H9 (cell line): ENCODE measurements at regions not wholly inside any gene's neighbourhood (a gene's known extent, or its start where the extent isn't known, plus 50 kb on each side); places are given as distances from the start of the nearest gene placed in this dataset.

Experiments
- DNase-seq: peaks from one replicate; pipeline ENCODE4 v3.0.0-alpha.2; 2017
- H2AFZ ChIP-seq: one replicate; pipeline ENCODE4 v1.6.1; 2013; ENCODE audit warnings: mild to moderate bottlenecking, low read length, control low read depth, moderate library complexity
- H2AK5ac ChIP-seq: 2 replicates; pipeline ENCODE4 v1.6.1; 2013; ENCODE audit warnings: low read length, control low read depth, mixed read lengths; ENCODE audit not compliant: insufficient read length
- H2BK120ac ChIP-seq: one replicate; pipeline ENCODE4 v1.6.1; 2013; ENCODE audit warnings: low read depth, mild to moderate bottlenecking, low read length, control low read depth, inconsistent platforms; ENCODE audit not compliant: poor library complexity, severe bottlenecking
- H2BK12ac ChIP-seq: 2 replicates; pipeline ENCODE4 v1.6.1; 2013; ENCODE audit warnings: low read length, control low read depth, mixed read lengths, low read depth; ENCODE audit not compliant: insufficient read length
- H2BK15ac ChIP-seq: 2 replicates; pipeline ENCODE4 v1.6.1; 2013; ENCODE audit warnings: low read depth, low read length, control low read depth
- H2BK20ac ChIP-seq: one replicate; pipeline ENCODE4 v1.6.1; 2013; ENCODE audit warnings: low read depth, mild to moderate bottlenecking, low read length, control low read depth, inconsistent platforms; ENCODE audit not compliant: poor library complexity, severe bottlenecking
- H2BK5ac ChIP-seq: 2 replicates; pipeline ENCODE4 v1.6.1; 2013; ENCODE audit warnings: low read length, control low read depth, mixed read lengths; ENCODE audit not compliant: insufficient read length
- H3K14ac ChIP-seq: 2 replicates; pipeline ENCODE4 v1.6.1; 2013; ENCODE audit warnings: low read length, control low read depth; ENCODE audit not compliant: insufficient read depth
- H3K18ac ChIP-seq: 2 replicates; pipeline ENCODE4 v1.6.1; 2013; ENCODE audit warnings: low read depth, mild to moderate bottlenecking, mixed read lengths, low read length, control low read depth; ENCODE audit not compliant: insufficient read length
- H3K23ac ChIP-seq: 2 replicates; pipeline ENCODE4 v1.6.1; 2013; ENCODE audit warnings: low read length, control low read depth, mixed read lengths, low read depth; ENCODE audit not compliant: insufficient read length
- H3K23me2 ChIP-seq: 2 replicates; pipeline ENCODE4 v1.6.1; 2013; ENCODE audit warnings: low read depth, mild to moderate bottlenecking, mixed read lengths, low read length, control low read depth; ENCODE audit not compliant: insufficient read length, poor library complexity, severe bottlenecking
- H3K27ac ChIP-seq: 2 replicates; pipeline ENCODE4 v1.5.1; 2013; ENCODE audit warnings: low read length, control low read depth, mixed read lengths, low read depth; ENCODE audit not compliant: insufficient read length
- H3K27me3 ChIP-seq: 2 replicates; pipeline ENCODE4 v1.6.1; 2013; ENCODE audit warnings: low read length, control low read depth, inconsistent platforms; ENCODE audit not compliant: insufficient read depth
- H3K4ac ChIP-seq: 2 replicates; pipeline ENCODE4 v1.6.1; 2013; ENCODE audit warnings: low read depth, mild to moderate bottlenecking, control low read depth, inconsistent platforms, low read length, moderate library complexity
- H3K4me1 ChIP-seq: 2 replicates; pipeline ENCODE4 v1.6.1; 2013; ENCODE audit warnings: low read length, control low read depth, inconsistent platforms; ENCODE audit not compliant: insufficient read depth
- H3K4me2 ChIP-seq: 2 replicates; pipeline ENCODE4 v1.6.1; 2013; ENCODE audit warnings: low read length, control low read depth, mixed read lengths; ENCODE audit not compliant: insufficient read length, insufficient read depth
- H3K56ac ChIP-seq: 2 replicates; pipeline ENCODE4 v1.6.1; 2013; ENCODE audit warnings: low read depth, mild to moderate bottlenecking, mixed read lengths, low read length, control low read depth; ENCODE audit not compliant: insufficient read length
- H3K79me1 ChIP-seq: 2 replicates; pipeline ENCODE4 v1.6.1; 2013; ENCODE audit warnings: low read depth, mild to moderate bottlenecking, moderate library complexity, low read length, control low read depth, inconsistent platforms; ENCODE audit not compliant: insufficient read depth, poor library complexity, severe bottlenecking
- H3K79me2 ChIP-seq: 2 replicates; pipeline ENCODE4 v1.6.1; 2013; ENCODE audit warnings: low read length, control low read depth, inconsistent platforms; ENCODE audit not compliant: insufficient read depth
- H3K9ac ChIP-seq: 2 replicates; pipeline ENCODE4 v1.6.1; 2013; ENCODE audit warnings: low read length, control low read depth, mixed read lengths; ENCODE audit not compliant: insufficient read length; ENCODE audit errors: extremely low read depth
- H3K9me3 ChIP-seq: one replicate; pipeline ENCODE4 v1.6.1; 2013; ENCODE audit warnings: low read depth, low read length, inconsistent platforms; ENCODE audit not compliant: control insufficient read depth
- H3T11ph ChIP-seq: one replicate; pipeline ENCODE4 v1.6.1; 2013; ENCODE audit warnings: mild to moderate bottlenecking, low read length, control low read depth, inconsistent platforms
- H4K20me1 ChIP-seq: one replicate; pipeline ENCODE4 v1.6.1; 2013; ENCODE audit not compliant: control insufficient read depth, insufficient read length, insufficient read depth
- H4K5ac ChIP-seq: 2 replicates; pipeline ENCODE4 v1.6.1; 2013; ENCODE audit warnings: low read depth, mild to moderate bottlenecking, mixed read lengths, low read length, control low read depth; ENCODE audit not compliant: insufficient read length
- H4K8ac ChIP-seq: replicated peaks from 2 replicates; pipeline ENCODE4 v1.6.1; 2013; ENCODE audit warnings: low read length, control low read depth, mixed read lengths, low read depth; ENCODE audit not compliant: insufficient read length
- H4K91ac ChIP-seq: 2 replicates; pipeline ENCODE4 v1.6.1; 2013; ENCODE audit warnings: low read depth, mild to moderate bottlenecking, moderate library complexity, mixed read lengths, low read length, control low read depth; ENCODE audit not compliant: insufficient read length
- H3K27ac Mint-ChIP-seq, 3 experiments: 2 replicates in 2 of 3; 3 replicates in 1 of 3; pipeline ENCODE4 v1.8.0; 2020 to 2021; ENCODE audit warnings: mixed read lengths in 3 of 3, mild to moderate bottlenecking in 1 of 3, moderate library complexity in 1 of 3
- H3K27me3 Mint-ChIP-seq: 2 replicates; pipeline ENCODE4 v1.8.0; 2021; ENCODE audit warnings: low read depth, mild to moderate bottlenecking, moderate library complexity, mixed read lengths
- H3K36me3 Mint-ChIP-seq, 3 experiments: 2 replicates in 2 of 3; 3 replicates in 1 of 3; pipeline ENCODE4 v1.8.0; 2020 to 2021; ENCODE audit warnings: low read depth in 3 of 3, mixed read lengths in 3 of 3; ENCODE audit not compliant: insufficient read depth in 1 of 3
- H3K4me1 Mint-ChIP-seq, 2 experiments: 2 replicates each; pipeline ENCODE4 v1.8.0; 2020; ENCODE audit warnings: mixed read lengths in 2 of 2
- H3K4me3 Mint-ChIP-seq, 2 experiments: 2 replicates in 1 of 2; 3 replicates in 1 of 2; pipeline ENCODE4 v1.8.0; 2020 to 2021; ENCODE audit warnings: mild to moderate bottlenecking in 2 of 2, mixed read lengths in 2 of 2, moderate library complexity in 1 of 2
- H3K9me3 Mint-ChIP-seq, 2 experiments: 2 replicates in 1 of 2; 3 replicates in 1 of 2; pipeline ENCODE4 v1.8.0; 2020; ENCODE audit warnings: mild to moderate bottlenecking in 2 of 2, mixed read lengths in 2 of 2, moderate library complexity in 1 of 2
- WGBS: extraction: QIAGEN DNeasy Blood & Tissue Kit; methylation state at CpG from one replicate; pipeline ENCODE4 v1.1.7; 2013; ENCODE audit warnings: missing lambda C conversion rate, low lambda C conversion rate, mixed read lengths; ENCODE audit not compliant: insufficient read length; ENCODE audit errors: extremely low coverage; 5-methylcytosine and 5-hydroxymethylcytosine counted together
- TF ChIP-seq, protein P1 (sequence below): fragments of 200-600 bp; sonication (generic); conservative IDR thresholded peaks from 3 replicates; pipeline ENCODE4 v1.8.0; 2021; ENCODE audit warnings: antibody characterized with exemption, mild to moderate bottlenecking

DNA sequence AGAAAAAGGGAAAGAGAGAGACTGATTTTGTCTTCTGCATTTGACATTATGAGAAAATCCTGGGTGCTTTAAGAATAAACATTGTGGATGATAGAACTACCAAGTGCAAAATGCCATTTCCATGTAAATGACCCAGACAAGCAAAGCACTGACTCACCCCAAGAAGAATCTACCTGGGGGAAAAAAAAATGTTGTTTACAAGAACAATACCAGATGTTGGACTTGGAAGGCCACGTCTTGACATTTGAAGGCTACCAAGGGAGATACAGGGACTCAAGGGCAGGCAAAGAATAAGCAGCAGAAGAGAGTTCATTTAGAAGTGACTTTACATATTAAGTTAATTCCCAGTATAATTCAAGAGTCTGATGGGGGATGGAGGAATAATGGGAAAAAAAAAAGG is 125.3 kb downstream of the TMEM114 start:
- Mint-ChIP-seq H3K9me3 (no peaks in the 10 kb centered on the region), H3K4me3 (no peak overlapping the region), H3K27me3 (peaks cover 20% of the 10 kb centered on the region), H3K27ac (no peak overlapping the region), H3K4me1 (peaks cover 6 to 8% of the 10 kb centered on the region in 2 experiments), H3K36me3 (no peaks in the 10 kb centered on the region)
- Histone ChIP-seq H2BK5ac (no peak overlapping the region), H3K23ac (no peak overlapping the region), H3K79me1 (no peaks in the 10 kb centered on the region), H3K79me2 (no peaks in the 10 kb centered on the region), H3K9ac (no peak overlapping the region), H2BK20ac (no peak overlapping the region), H3K4me2 (no peak overlapping the region), H2BK15ac (no peak overlapping the region), H3K27me3 (no peaks in the 10 kb centered on the region), H3K27ac (no peak overlapping the region), H2BK12ac (no peak overlapping the region), H3K9me3 (no peaks in the 10 kb centered on the region), H3K14ac (no peak overlapping the region), H3K4ac (no peak overlapping the region), H4K91ac (no peak overlapping the region), H2AFZ (no peak overlapping the region), H3K18ac (no peak overlapping the region), H3K23me2 (no peaks in the 10 kb centered on the region), H3K56ac (no peak overlapping the region), H3K4me1 (no peaks in the 10 kb centered on the region), H3T11ph (no peak overlapping the region), H4K5ac (no peak overlapping the region), H2BK120ac (no peak overlapping the region), H4K20me1 (no peaks in the 10 kb centered on the region), H4K8ac (no peak overlapping the region), H2AK5ac (no peak overlapping the region)
- TF ChIP-seq, protein P1, sequence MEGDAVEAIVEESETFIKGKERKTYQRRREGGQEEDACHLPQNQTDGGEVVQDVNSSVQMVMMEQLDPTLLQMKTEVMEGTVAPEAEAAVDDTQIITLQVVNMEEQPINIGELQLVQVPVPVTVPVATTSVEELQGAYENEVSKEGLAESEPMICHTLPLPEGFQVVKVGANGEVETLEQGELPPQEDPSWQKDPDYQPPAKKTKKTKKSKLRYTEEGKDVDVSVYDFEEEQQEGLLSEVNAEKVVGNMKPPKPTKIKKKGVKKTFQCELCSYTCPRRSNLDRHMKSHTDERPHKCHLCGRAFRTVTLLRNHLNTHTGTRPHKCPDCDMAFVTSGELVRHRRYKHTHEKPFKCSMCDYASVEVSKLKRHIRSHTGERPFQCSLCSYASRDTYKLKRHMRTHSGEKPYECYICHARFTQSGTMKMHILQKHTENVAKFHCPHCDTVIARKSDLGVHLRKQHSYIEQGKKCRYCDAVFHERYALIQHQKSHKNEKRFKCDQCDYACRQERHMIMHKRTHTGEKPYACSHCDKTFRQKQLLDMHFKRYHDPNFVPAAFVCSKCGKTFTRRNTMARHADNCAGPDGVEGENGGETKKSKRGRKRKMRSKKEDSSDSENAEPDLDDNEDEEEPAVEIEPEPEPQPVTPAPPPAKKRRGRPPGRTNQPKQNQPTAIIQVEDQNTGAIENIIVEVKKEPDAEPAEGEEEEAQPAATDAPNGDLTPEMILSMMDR, result no peak
- WGBS, result no CpG with 5 or more reads among the region's 1 CpG
- DNase-seq, result no peak
